MCF 10A (cell line): ENCODE measurements at regions not wholly inside any gene's neighbourhood (a gene's known extent, or its start where the extent isn't known, plus 50 kb on each side); places are given as distances from the start of the nearest gene placed in this dataset.

ENCODE experiments used
- BruUV-seq: library from RNA; stranded (reverse); fragments of 400-500 nt; replicated peaks from 2 replicates; lab custom pipeline; 2021; lab: Mats Ljungman, UMichigan
- CTCF ChIA-PET: fragments of 300-600 bp; sonication (Branson Sonifier 250); formaldehyde crosslinking; extraction: SDS; loops from one replicate; lab custom pipeline; 2021; ENCODE audit warnings: antibody characterized with exemption, inconsistent platforms; lab: Yijun Ruan, JAX
- POLR2A ChIA-PET: fragments of 300-600, 350-650 bp; sonication (Branson Sonifier 250); formaldehyde crosslinking; extraction: SDS; loops from one replicate; lab custom pipeline; 2020; ENCODE audit warnings: antibody characterized with exemption, inconsistent platforms; lab: Yijun Ruan, JAX
- DNase-seq: peaks from one replicate; pipeline ENCODE4 v3.0.0-alpha.2; 2018; ENCODE audit not compliant: unreplicated experiment
- H3K27ac Mint-ChIP-seq: one replicate; pipeline ENCODE4 v1.8.0; 2022; ENCODE audit warnings: mild to moderate bottlenecking, low read depth, mixed read lengths; ENCODE audit not compliant: unreplicated experiment
- H3K27me3 Mint-ChIP-seq: one replicate; pipeline ENCODE4 v1.8.0; 2022; ENCODE audit warnings: mixed read lengths; ENCODE audit not compliant: insufficient read depth, unreplicated experiment
- H3K36me3 Mint-ChIP-seq: one replicate; pipeline ENCODE4 v1.8.0; 2022; ENCODE audit warnings: mild to moderate bottlenecking, moderate library complexity, mixed read lengths; ENCODE audit not compliant: insufficient read depth, unreplicated experiment
- H3K4me1 Mint-ChIP-seq: one replicate; pipeline ENCODE4 v1.8.0; 2022; ENCODE audit warnings: mixed read lengths; ENCODE audit not compliant: insufficient read depth, unreplicated experiment
- H3K4me3 Mint-ChIP-seq: one replicate; pipeline ENCODE4 v1.8.0; 2022; ENCODE audit warnings: mild to moderate bottlenecking, moderate library complexity, mixed read lengths; ENCODE audit not compliant: unreplicated experiment
- H3K9me3 Mint-ChIP-seq: one replicate; pipeline ENCODE4 v1.8.0; 2022; ENCODE audit warnings: mixed read lengths; ENCODE audit not compliant: unreplicated experiment
- intact Hi-C: fragments of 100-400 bp; cut with micrococcal nuclease; formaldehyde crosslinking; loops from 2 replicates; pipeline ENCODE4 v1.14.1; 2022
- TF ChIP-seq, protein P1 (sequence below): fragments of 200-600 bp; IDR thresholded peaks from one replicate; pipeline ENCODE4 v1.8.0; 2022; ENCODE audit warnings: antibody characterized with exemption, mild to moderate bottlenecking; ENCODE audit not compliant: unreplicated experiment

DNA sequence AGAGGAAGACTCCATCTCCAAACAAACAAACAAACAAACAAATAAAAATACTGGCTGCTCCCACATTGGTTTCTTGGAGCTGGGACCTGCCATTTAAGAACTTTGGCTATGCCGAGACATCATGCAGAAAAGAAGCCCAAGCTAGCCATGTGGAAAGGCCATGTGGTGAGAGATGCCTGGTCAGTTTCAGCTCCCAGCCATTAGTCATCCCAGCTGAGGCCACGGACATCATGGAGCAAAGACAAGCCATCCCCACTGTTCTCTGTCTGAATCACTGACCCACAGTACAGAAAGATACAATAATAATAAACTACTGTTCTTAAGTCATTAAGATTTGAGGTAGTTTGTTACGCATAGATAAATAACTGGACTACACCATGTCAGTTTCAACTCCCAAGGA, 70.0 kb upstream of the PCBD1 start:
- intact Hi-C loops = no loop called here
- POLR2A ChIA-PET = no interaction called here
- Mint-ChIP-seq H3K4me1 (no peaks in the 10 kb centered on the region), H3K9me3 (no peaks in the 10 kb centered on the region), H3K4me3 (no peak overlapping the region), H3K27me3 (peaks cover 47% of the 10 kb centered on the region), H3K27ac (no peak overlapping the region), H3K36me3 (no peaks in the 10 kb centered on the region)
- TF ChIP-seq, protein P1, sequence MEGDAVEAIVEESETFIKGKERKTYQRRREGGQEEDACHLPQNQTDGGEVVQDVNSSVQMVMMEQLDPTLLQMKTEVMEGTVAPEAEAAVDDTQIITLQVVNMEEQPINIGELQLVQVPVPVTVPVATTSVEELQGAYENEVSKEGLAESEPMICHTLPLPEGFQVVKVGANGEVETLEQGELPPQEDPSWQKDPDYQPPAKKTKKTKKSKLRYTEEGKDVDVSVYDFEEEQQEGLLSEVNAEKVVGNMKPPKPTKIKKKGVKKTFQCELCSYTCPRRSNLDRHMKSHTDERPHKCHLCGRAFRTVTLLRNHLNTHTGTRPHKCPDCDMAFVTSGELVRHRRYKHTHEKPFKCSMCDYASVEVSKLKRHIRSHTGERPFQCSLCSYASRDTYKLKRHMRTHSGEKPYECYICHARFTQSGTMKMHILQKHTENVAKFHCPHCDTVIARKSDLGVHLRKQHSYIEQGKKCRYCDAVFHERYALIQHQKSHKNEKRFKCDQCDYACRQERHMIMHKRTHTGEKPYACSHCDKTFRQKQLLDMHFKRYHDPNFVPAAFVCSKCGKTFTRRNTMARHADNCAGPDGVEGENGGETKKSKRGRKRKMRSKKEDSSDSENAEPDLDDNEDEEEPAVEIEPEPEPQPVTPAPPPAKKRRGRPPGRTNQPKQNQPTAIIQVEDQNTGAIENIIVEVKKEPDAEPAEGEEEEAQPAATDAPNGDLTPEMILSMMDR = no peak
- no peak for DNase-seq
- BruUV-seq = no TSS peak
- CTCF ChIA-PET = no interaction called here

DNA sequence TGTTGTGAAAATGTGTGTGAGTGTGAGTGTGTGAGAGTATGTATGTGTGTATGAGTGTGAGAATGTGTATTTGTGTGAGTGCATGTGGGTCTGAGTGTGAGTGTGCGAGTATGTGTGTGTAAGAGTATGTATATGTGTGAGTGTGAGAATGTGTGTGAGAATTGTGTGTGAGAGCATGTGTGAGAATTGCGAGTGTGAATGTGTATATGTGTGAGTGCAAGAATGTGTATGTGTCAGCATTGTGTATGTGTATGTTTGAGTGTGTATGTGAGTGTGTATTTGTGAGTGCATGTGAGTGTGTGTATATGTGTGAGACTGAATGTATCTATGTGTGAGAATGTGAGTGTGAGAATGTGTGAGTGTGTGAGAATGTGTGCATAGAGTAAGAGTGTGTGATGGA, 72.0 kb upstream of the PCBD1 start:
- Mint-ChIP-seq H3K4me1 (no peaks in the 10 kb centered on the region), H3K4me3 (no peak overlapping the region), H3K27me3 (peaks cover 39% of the 10 kb centered on the region), H3K9me3 (no peaks in the 10 kb centered on the region), H3K36me3 (no peaks in the 10 kb centered on the region), H3K27ac (no peak overlapping the region)
- intact Hi-C loops = no loop called here
- POLR2A ChIA-PET = no interaction called here
- no TSS peak for BruUV-seq
- CTCF ChIA-PET = no interaction called here
- TF ChIP-seq, protein P1 = no peak
- no peak for DNase-seq

DNA sequence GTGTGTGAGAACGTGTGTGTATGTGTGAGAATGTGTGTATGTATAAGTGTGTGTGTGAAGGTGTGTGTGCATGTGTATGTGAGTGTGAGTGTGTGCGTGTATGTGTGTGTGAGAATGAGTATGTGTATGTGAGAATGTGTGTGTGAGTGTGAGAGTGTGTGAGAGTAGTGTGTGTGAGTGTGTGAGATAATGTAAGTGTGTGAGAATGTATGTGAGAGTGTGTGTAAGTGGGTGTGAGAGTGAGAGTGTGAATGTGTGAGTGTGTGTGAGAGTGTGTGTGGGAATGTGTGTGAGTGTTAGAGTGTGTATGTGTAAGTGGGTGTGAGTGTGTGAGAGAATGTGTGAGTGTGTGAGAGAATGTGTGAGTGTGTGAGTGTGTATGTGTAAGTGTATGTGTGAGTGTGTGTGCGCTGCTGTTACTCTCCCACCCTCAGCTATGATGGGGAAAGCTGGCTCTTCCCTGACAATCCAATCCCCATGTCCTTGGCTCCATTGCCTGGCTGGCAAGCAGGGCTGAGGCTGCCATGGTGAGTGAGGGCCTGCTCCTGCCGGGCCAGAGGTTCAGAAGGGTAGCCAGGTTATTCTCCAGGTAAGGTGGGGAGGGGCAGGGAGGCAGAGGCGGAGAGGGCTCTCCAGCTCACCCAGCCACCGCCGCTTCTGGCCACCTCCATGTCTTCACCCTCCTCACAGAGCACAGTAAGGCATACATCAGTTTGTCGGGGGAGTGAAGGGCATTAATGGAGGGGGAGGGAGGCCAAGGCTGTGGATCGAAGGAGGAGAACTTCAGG, 72.6 kb upstream of the PCBD1 start:
- TF ChIP-seq, protein P1 = no peak
- Mint-ChIP-seq H3K27ac (no peak overlapping the region), H3K4me3 (no peak overlapping the region), H3K36me3 (no peaks in the 10 kb centered on the region), H3K4me1 (no peaks in the 10 kb centered on the region), H3K9me3 (no peaks in the 10 kb centered on the region), H3K27me3 (peaks cover 42% of the 10 kb centered on the region)
- no TSS peak for BruUV-seq
- ChIA-PET CTCF (no interaction called here), POLR2A (interaction anchor here (1.0 kb wide), 1 partner anchor 93 kb away, joined by 4 read pairs; no protein-coding TSS in a partner anchor)
- intact Hi-C loops = no loop called here
- DNase-seq = no peak

DNA sequence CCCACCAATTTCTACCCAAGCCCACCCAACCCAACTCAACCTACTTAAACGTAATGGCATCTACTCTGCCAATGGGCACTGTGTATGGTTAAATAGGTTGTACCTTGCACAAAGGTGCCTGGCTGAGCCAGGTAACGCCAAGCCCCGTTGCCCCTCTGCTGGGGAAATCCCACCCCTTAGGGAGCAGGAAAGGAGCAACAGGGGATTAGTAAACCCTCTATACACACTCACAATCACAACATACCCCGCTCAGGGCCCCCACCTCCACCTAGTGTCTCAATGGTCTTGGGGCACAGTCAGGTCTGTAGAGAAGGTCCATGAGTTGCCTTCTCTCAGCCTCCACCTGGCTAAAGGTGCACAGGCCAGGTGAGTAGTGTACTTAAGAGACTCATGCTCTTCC, 74.3 kb upstream of the PCBD1 start:
- peaks cover 29% of the 10 kb centered on the region for H3K27me3 Mint-ChIP-seq
- no peaks in the 10 kb centered on the region for H3K36me3 Mint-ChIP-seq
- no TSS peak for BruUV-seq
- no peak overlapping the region for H3K27ac Mint-ChIP-seq
- POLR2A ChIA-PET = no interaction called here
- TF ChIP-seq, protein P1 = no peak
- CTCF ChIA-PET = no interaction called here
- no peaks in the 10 kb centered on the region for H3K4me1 Mint-ChIP-seq
- intact Hi-C loops = no loop called here
- DNase-seq = no peak
- H3K9me3 Mint-ChIP-seq = no peaks in the 10 kb centered on the region
- H3K4me3 Mint-ChIP-seq = no peak overlapping the region
